ENCODE measurements at regions not wholly inside any gene's neighbourhood (a gene's known extent, or its start where the extent isn't known, plus 50 kb on each side); places are given as distances from the start of the nearest gene placed in this dataset.

- peaks cover 0 to 1% of the 10 kb centered on the region in 2 donors for H3K9me3 Mint-ChIP-seq
- no peak for ATAC-seq (replicated peaks in 1 of 2)
- no peak for DNase-seq
- no peaks in the 10 kb centered on the region for H3K27me3 Mint-ChIP-seq (ENCODE audit: low read depth)
- no peak overlapping the region for H3K4me3 Mint-ChIP-seq
- H3K27ac Mint-ChIP-seq, result no peak overlapping the region
- H3K4me1 Mint-ChIP-seq (ENCODE audit: low read depth), result no peaks in the 10 kb centered on the region
- H3K36me3 Mint-ChIP-seq (ENCODE audit: insufficient read depth in 2 of 2), result no peaks in the 10 kb centered on the region
Measured at GRCh38 chr5:10173716-10174115, 76.0 kb downstream of the ATPSCKMT start.

DNA sequence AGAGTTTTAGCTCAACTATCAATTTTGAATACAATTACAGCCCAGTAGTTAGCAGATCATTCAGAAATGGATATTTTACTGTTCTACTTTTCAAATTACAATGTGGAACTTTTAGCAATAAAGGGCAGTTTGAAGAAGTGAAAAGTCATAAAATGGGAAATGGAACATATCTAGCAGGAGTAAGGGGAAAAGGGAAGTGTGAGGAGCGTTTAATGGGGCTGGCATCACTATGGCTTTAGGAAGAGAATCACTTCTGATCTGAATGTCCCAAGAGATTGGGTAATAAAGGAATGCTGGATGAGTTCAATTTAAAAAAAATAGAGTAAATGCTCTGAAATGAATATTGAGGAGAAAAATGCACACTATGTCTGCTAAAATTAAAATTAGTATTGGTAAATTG lies 77.4 kb downstream of the ATPSCKMT start:
- Mint-ChIP-seq H3K9me3 (peaks cover 0 to 1% of the 10 kb centered on the region in 2 donors), H3K4me1 (ENCODE audit: low read depth) (no peaks in the 10 kb centered on the region), H3K27ac (no peak overlapping the region), H3K4me3 (no peak overlapping the region), H3K27me3 (ENCODE audit: low read depth) (no peaks in the 10 kb centered on the region), H3K36me3 (ENCODE audit: insufficient read depth in 2 of 2) (no peaks in the 10 kb centered on the region)
- ATAC-seq (replicated peaks in 1 of 2) (no peak), DNase-seq (no peak)

- ATAC-seq (replicated peaks in 1 of 2) (no peak), DNase-seq (no peak)
- Mint-ChIP-seq H3K36me3 (ENCODE audit: insufficient read depth in 2 of 2) (peaks cover 0 to 3% of the 10 kb centered on the region in 2 donors), H3K27me3 (ENCODE audit: low read depth) (no peaks in the 10 kb centered on the region), H3K27ac (no peak overlapping the region), H3K9me3 (peaks cover 5% of the 10 kb centered on the region in 2 donors), H3K4me1 (ENCODE audit: low read depth) (no peaks in the 10 kb centered on the region), H3K4me3 (no peak overlapping the region)
Measured at GRCh38 chr5:10169359-10169758, 80.3 kb downstream of the ATPSCKMT start.

GRCh38 chr5:10168254-10168653 lies 81.4 kb downstream of the ATPSCKMT start:
- H3K4me3 Mint-ChIP-seq, result no peak overlapping the region
- H3K27ac Mint-ChIP-seq, result no peak overlapping the region
- H3K27me3 Mint-ChIP-seq (ENCODE audit: low read depth), result no peaks in the 10 kb centered on the region
- DNase-seq (no peak), ATAC-seq (replicated peaks in 1 of 2) (no peak)
- H3K4me1 Mint-ChIP-seq (ENCODE audit: low read depth), result no peaks in the 10 kb centered on the region
- peaks cover 0 to 3% of the 10 kb centered on the region in 2 donors for H3K36me3 Mint-ChIP-seq (ENCODE audit: insufficient read depth in 2 of 2)
- H3K9me3 Mint-ChIP-seq, result peaks cover 5 to 8% of the 10 kb centered on the region in 2 donors

DNA sequence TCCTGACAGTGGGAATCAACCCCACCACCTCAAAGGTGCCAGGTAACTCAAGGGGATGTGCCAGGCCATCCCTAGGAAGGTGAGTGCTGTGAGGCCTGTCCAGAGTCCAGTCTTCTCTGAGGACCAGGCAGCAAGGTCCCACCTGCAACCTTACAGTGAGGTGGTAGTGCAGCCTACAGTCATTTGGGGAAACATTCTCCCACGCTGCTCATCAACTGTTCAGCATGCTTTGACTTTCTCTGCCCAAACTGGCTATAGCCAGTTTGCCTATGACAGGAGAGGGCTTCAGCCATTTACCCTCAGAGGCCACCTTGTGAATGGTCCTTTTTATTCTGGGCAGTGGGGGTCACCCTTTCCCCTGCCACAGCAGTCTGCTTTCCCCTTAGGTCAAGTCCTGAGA lies 81.9 kb downstream of the ATPSCKMT start:
- H3K9me3 Mint-ChIP-seq, result peaks cover 5 to 8% of the 10 kb centered on the region in 2 donors
- H3K27me3 Mint-ChIP-seq (ENCODE audit: low read depth), result no peaks in the 10 kb centered on the region
- H3K4me1 Mint-ChIP-seq (ENCODE audit: low read depth), result no peaks in the 10 kb centered on the region
- no peak for ATAC-seq (replicated peaks in 1 of 2)
- peaks cover 0 to 3% of the 10 kb centered on the region in 2 donors for H3K36me3 Mint-ChIP-seq (ENCODE audit: insufficient read depth in 2 of 2)
- DNase-seq, result no peak
- no peak overlapping the region for H3K4me3 Mint-ChIP-seq
- no peak overlapping the region for H3K27ac Mint-ChIP-seq

- peaks cover 0 to 3% of the 10 kb centered on the region in 2 donors for H3K36me3 Mint-ChIP-seq (ENCODE audit: insufficient read depth in 2 of 2)
- no peak overlapping the region for H3K4me3 Mint-ChIP-seq
- no peak for DNase-seq
- peaks cover 8 to 11% of the 10 kb centered on the region in 2 donors for H3K9me3 Mint-ChIP-seq
- no peak overlapping the region for H3K27ac Mint-ChIP-seq
- peaks cover 5% of the 10 kb centered on the region for H3K27me3 Mint-ChIP-seq (ENCODE audit: low read depth)
- H3K4me1 Mint-ChIP-seq (ENCODE audit: low read depth), result no peaks in the 10 kb centered on the region
- no peak for ATAC-seq (replicated peaks in 1 of 2)
Measured at GRCh38 chr5:10166392-10166791, 83.3 kb downstream of the ATPSCKMT start.

GRCh38 chr5:10162468-10162867 lies 87.2 kb downstream of the ATPSCKMT start:
- peaks cover 13% of the 10 kb centered on the region for H3K27me3 Mint-ChIP-seq (ENCODE audit: low read depth)
- H3K4me1 Mint-ChIP-seq (ENCODE audit: low read depth), result no peaks in the 10 kb centered on the region
- ATAC-seq (replicated peaks in 1 of 2), result no peak
- H3K9me3 Mint-ChIP-seq, result peaks cover 8 to 10% of the 10 kb centered on the region in 2 donors
- peaks cover 0 to 3% of the 10 kb centered on the region in 2 donors for H3K36me3 Mint-ChIP-seq (ENCODE audit: insufficient read depth in 2 of 2)
- DNase-seq, result no peak
- no peak overlapping the region for H3K4me3 Mint-ChIP-seq
- H3K27ac Mint-ChIP-seq, result no peak overlapping the region

DNA sequence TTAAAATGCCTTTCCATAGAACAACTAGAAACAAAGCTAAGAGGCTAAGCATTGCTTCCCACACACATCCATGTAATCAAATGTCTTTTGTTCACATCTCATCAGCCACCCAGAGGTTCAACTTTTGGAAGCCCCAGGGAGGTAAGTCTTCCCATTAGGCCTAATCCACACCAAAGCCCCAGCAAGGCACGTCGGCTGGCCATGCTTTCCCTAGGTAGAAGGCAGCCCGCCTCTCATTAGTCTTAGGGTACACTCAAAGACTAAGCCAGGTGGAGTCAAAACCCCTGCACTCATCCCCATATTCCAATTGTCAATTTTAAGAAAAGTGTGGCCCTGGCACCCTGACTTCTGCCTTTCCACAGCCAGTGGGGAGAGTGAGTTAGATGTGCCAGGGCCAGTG lies 87.9 kb downstream of the ATPSCKMT start:
- Mint-ChIP-seq H3K4me3 (no peak overlapping the region), H3K4me1 (ENCODE audit: low read depth) (no peaks in the 10 kb centered on the region), H3K27ac (no peak overlapping the region), H3K27me3 (ENCODE audit: low read depth) (peaks cover 16% of the 10 kb centered on the region), H3K9me3 (peaks cover 8 to 10% of the 10 kb centered on the region in 2 donors), H3K36me3 (ENCODE audit: insufficient read depth in 2 of 2) (peaks cover 0 to 3% of the 10 kb centered on the region in 2 donors)
- DNase-seq, result no peak
- ATAC-seq (replicated peaks in 1 of 2), result no peak

DNA sequence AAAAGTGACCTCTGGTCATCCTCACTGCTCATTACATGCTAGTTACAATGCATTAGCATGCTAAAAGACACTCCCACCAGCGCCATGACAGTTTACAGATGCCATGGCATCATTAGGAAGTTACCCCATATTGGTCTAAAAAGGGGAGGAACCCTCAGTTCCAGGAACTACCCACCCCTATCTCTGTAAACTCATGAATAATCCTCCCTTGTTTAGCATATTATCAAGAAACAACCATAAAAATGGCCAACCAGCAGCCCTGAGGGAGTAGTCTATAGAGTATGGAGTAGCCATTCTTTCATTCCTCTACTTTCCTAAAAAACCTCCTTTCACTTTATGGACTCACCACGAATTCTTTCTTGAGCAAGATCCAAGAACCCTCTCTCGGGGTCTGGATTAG lies 89.4 kb downstream of the ATPSCKMT start:
- ATAC-seq (replicated peaks in 1 of 2) (no peak), DNase-seq (no peak)
- Mint-ChIP-seq H3K4me3 (no peak overlapping the region), H3K9me3 (peaks cover 6 to 8% of the 10 kb centered on the region in 2 donors), H3K27ac (no peak overlapping the region), H3K4me1 (ENCODE audit: low read depth) (no peaks in the 10 kb centered on the region), H3K27me3 (ENCODE audit: low read depth) (peaks cover 16% of the 10 kb centered on the region), H3K36me3 (ENCODE audit: insufficient read depth in 2 of 2) (no peaks in the 10 kb centered on the region)

GRCh38 chr5:10158886-10159285 lies 90.8 kb downstream of the ATPSCKMT start:
- Mint-ChIP-seq H3K36me3 (ENCODE audit: insufficient read depth in 2 of 2) (no peaks in the 10 kb centered on the region), H3K4me1 (ENCODE audit: low read depth) (no peaks in the 10 kb centered on the region), H3K27ac (no peak overlapping the region), H3K27me3 (ENCODE audit: low read depth) (peaks cover 16% of the 10 kb centered on the region), H3K9me3 (peaks cover 3% of the 10 kb centered on the region in 2 donors), H3K4me3 (no peak overlapping the region)
- ATAC-seq (replicated peaks in 1 of 2), result no peak
- no peak for DNase-seq

DNA sequence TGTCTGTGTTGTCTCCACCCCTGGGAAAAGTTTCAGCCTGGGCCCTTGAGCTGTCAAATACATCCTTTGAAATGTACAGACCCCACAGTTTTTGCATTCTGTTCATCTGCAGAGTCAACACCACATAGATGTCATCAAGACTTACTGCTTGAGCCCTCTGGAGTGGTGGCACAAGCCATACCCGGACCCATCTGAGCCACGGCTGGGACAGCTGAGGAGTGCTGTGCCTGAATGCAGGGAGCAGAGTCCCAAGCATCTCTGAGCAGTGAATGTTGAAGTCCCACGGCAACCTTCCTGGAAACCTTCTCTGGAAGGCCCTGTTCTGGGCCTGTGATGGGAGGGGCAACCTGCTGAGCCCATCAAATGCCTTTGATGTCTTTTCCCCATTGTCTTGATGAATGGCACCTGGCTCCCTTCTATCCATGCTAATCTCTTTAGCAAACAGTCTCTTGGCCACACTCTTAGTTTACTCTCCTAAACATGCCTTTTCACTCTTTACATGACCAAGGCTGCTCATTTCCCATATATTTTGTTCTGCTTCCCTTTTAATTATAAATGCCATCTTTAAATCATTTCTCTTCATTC lies 92.5 kb downstream of the ATPSCKMT start:
- no peaks in the 10 kb centered on the region for H3K4me1 Mint-ChIP-seq (ENCODE audit: low read depth)
- no peaks in the 10 kb centered on the region for H3K9me3 Mint-ChIP-seq
- H3K27ac Mint-ChIP-seq, result no peak overlapping the region
- H3K27me3 Mint-ChIP-seq (ENCODE audit: low read depth), result peaks cover 11% of the 10 kb centered on the region
- ATAC-seq (replicated peaks in 1 of 2) (no peak), DNase-seq (no peak)
- H3K4me3 Mint-ChIP-seq, result no peak overlapping the region
- H3K36me3 Mint-ChIP-seq (ENCODE audit: insufficient read depth in 2 of 2), result no peaks in the 10 kb centered on the region

GRCh38 chr5:10155897-10156667 lies 93.6 kb downstream of the ATPSCKMT start:
- Mint-ChIP-seq H3K27ac (no peak overlapping the region), H3K4me3 (no peak overlapping the region), H3K9me3 (no peaks in the 10 kb centered on the region), H3K4me1 (ENCODE audit: low read depth) (no peaks in the 10 kb centered on the region), H3K36me3 (ENCODE audit: insufficient read depth in 2 of 2) (no peaks in the 10 kb centered on the region), H3K27me3 (ENCODE audit: low read depth) (peaks cover 11% of the 10 kb centered on the region)
- ATAC-seq (replicated peaks in 1 of 2), result no peak
- DNase-seq, result no peak

DNA sequence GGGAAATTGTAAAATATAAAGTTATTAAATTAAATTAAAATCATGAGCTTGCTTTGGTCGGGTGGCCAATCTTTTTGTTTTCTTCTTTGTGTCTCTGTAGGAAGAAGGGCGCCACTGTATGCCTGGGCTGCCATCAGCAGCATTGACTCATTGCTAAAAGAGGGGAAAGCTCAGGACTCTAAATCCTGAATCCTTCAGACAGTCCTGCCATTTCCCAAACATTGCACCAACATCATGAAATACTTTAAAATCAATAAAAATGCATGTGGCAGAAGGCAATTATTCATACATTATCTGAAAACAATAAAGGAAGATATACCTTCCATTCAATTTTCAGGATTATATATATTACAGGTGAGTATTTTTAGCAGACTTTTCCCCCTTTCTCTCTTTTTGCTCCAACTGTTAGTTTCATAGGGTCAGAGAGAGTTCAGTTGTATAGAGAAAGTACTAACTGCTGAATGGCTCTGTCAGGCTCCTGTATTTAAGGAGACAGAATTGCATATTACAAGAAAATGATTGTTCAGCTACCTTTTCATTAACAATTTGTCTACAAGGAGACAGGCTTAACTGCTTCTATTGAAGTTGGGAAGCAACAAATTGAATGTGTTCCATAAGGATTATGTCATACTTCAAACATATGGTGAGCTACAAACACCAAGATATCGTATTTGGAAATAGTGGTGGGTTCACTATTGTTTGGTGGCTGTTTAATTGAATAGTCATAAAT lies 95.7 kb downstream of the ATPSCKMT start:
- ATAC-seq (replicated peaks in 1 of 2) (no peak), DNase-seq (no peak)
- no peaks in the 10 kb centered on the region for H3K36me3 Mint-ChIP-seq (ENCODE audit: insufficient read depth in 2 of 2)
- H3K4me1 Mint-ChIP-seq (ENCODE audit: low read depth), result no peaks in the 10 kb centered on the region
- H3K27me3 Mint-ChIP-seq (ENCODE audit: low read depth), result peaks cover 15% of the 10 kb centered on the region
- H3K4me3 Mint-ChIP-seq, result no peak overlapping the region
- no peak overlapping the region for H3K27ac Mint-ChIP-seq
- H3K9me3 Mint-ChIP-seq, result no peaks in the 10 kb centered on the region

Data from activated T-cell treated with anti-CD3 and anti-CD28 coated beads, Interleukin-2, amount 50 U/mL, for 72 hours (primary cell).